OCI-LY3 (cell line): ENCODE measurements at regions not wholly inside any gene's neighbourhood (a gene's known extent, or its start where the extent isn't known, plus 50 kb on each side); places are given as distances from the start of the nearest gene placed in this dataset.

Source experiments
- CTCF ChIP-seq: fragments of 200-600, 300-600 bp; sonication (generic); IDR thresholded peaks from 2 replicates; pipeline ENCODE4 v1.5.1; 2014; ENCODE audit warnings: antibody characterized with exemption, low read length, low read depth
- EZH2phosphoT487 ChIP-seq: fragments of 200-600 bp; shearing (Covaris generic); IDR thresholded peaks from 2 replicates; pipeline ENCODE4 v1.6.1; 2018; ENCODE audit warnings: antibody characterized with exemption, mixed run types, low read depth

DNA sequence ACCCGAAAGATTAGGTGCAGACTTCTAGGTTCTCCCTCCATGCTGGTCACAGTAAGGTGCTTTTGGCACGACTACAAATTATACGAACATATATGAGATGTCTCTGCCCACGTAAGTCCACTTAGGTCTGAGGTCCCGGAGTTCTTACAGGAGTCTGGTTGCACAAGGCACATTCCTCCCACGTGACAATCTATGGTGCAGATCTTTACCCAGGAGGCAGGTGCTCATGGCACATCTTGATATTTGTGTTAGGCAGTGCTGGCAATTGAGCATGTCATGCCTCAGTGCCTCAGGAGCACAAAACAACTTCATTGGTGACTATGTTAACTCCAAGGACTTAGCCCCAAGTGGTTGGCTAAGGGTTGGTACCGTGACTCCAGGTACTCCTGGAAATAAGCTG lies 92.0 kb upstream of the AMN1 start:
- TF ChIP-seq CTCF (no peak), EZH2phosphoT487 (no peak)
